GM18499 (cell line): ENCODE measurements at regions not wholly inside any gene's neighbourhood (a gene's known extent, or its start where the extent isn't known, plus 50 kb on each side); places are given as distances from the start of the nearest gene placed in this dataset.

ENCODE experiments used
- ATAC-seq: cut with Tn5 transposase; IDR thresholded peaks from one replicate; pipeline ENCODE4 v1.9.1; 2021; ENCODE audit warnings: moderate number of reproducible peaks; ENCODE audit not compliant: insufficient read depth, unreplicated experiment

- no peak for ATAC-seq
Observed at GRCh38 chr2:204218040-204218439, 281.5 kb downstream of the ICOS start.

- ATAC-seq = no peak
Observed at GRCh38 chr2:204219196-204219595, 282.6 kb downstream of the ICOS start.

GRCh38 chr2:204220896-204221295 is 284.3 kb downstream of the ICOS start:
- no peak for ATAC-seq

DNA sequence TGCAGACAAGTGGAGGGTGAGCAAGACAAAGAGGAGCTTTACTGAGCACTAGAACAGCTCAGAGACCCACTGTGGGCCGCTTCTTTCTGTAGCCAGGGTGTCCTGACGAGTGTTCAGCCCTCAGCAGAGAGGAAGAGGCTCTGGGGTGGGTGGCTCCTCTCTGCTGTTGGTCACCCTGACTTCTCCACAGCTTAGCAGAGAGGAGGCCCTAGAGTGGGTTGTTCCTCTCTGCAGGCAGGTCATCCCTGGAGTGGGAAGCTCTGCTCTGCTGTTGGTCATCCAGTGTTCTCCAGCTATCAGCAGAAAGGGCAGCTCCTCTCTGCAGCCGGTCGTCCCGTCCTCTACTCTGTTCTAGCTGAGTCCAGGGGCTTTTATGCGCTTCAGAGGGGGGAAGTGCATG is 286.5 kb downstream of the ICOS start:
- no peak for ATAC-seq

DNA sequence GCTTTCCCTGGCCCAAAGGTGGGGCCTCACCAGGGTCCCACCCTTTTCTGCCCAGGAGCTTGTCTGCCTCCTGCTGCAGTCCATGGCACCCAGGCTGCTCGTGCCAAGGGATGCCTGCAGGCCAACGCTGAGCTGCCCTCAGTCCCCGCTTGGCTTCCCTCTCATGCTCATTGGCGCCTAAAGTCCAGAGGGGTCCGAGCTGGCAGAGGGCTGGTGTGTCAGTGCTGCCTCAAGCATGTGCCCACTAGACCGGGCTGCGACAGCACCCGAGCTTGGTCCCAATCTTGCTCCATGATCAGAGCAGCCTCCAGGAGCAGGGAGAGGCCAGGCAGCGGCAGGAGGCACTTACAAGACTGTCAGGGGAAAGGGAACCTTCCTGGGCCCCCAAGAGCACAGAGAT is 287.0 kb downstream of the ICOS start:
- no peak for ATAC-seq

- ATAC-seq = no peak
Observed at GRCh38 chr2:204225671-204226073, 289.1 kb downstream of the ICOS start.

- no peak for ATAC-seq
Observed at GRCh38 chr2:204226305-204226880, 289.8 kb downstream of the ICOS start.

- no peak for ATAC-seq
Observed at GRCh38 chr2:204228169-204228886, 291.8 kb downstream of the ICOS start.

DNA sequence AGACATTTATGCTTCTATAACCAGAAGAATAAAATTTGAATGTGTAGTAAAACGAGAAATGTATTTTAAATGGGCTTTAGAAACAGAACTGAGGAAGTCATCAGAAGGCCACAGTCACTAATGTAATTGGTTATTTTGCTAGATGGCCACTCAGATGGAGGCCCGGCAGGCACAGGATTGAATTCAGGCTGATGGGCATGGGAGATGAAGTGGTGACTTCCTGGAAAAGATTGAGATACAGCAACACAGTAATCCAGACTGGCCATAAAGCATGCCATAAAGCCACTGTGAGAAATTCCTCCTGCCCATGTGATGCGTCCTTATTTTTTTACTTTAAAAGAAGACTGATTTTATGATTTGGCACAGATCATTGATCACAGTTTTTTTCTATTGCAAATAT is 297.7 kb downstream of the ICOS start:
- ATAC-seq = no peak

DNA sequence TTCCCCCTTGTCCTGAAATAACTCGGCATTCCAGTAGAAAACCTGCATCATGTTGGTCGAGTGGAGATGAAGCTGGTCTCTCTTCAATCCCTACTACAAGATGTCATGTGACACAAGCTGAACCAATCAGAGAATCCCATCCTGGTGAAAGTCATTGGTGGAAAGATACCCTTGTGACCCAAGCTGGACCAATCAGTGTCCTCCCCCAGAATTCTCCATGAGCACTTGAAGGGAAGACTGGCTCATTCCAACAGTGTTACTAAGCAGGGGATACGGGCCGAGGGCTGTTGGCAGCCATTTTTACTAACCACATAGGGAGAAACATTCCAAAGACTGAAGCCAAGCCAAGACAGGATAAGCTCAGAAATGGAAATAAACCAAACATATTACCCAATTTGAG is 298.3 kb downstream of the ICOS start:
- no peak for ATAC-seq

GRCh38 chr2:204237416-204237815 is 300.9 kb downstream of the ICOS start:
- ATAC-seq = no peak

- no peak for ATAC-seq
Observed at GRCh38 chr2:204239411-204240165, 303.0 kb downstream of the ICOS start.

GRCh38 chr2:204240961-204241360 is 304.3 kb upstream of the PARD3B start:
- no peak for ATAC-seq

GRCh38 chr2:204249437-204249836 is 295.8 kb upstream of the PARD3B start:
- ATAC-seq = no peak

DNA sequence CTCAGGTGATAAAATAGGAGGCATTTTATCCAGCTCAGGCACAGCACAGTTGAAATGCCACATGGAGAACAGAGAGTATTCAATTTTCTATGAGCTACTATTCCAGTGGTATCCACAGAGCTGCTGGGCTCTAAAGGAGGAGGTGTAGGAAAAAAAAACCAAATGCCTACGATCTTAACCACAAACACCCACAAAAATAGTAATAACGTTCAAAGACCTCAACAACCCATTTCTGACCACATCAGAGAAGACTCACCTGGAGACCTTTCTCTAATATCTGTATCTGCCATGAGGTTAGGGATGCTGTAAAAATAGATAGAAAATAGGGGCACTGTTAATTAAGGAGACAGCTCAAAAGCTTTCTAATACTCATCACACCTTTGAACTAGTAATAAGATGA is 294.6 kb upstream of the PARD3B start:
- ATAC-seq = no peak

DNA sequence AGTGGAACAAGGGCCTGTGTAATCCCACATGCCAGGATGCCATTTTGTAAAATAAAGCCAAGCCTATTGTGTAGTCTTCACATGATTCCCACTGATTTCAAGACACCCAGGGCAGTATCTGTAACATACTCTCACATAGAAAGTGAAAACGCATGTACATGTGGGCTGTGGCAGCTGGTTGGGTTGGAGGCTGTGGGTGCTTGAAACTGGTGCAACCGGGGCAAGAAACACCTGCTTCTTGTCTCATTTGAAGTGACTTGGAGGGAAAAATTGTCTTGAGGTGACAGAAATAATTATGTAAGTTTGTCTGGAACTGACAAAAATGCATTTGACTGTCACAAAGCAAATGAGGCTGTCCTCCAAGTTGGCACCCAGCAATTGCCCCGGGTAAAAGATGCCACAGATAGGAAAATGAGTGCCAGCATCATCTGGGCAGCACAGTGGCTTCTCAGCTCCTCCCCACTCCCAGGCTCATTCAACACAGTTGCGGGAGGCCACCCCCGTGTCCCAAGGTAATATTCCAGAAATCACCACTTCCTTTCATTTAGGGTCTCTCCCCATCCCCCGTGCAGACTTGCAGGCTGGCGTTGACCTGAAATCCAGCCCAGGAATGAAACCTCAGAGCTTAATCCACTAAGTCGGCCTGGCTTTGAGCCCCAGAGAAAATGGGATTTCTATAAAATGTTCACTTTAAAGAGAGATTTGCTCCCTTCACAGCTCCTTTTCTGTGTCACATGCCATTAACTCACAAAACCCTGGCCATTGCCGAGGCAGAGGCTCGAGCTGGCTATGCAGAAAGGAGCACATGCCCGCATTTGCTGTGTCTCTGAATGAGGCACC is 293.9 kb upstream of the PARD3B start:
- ATAC-seq = no peak

DNA sequence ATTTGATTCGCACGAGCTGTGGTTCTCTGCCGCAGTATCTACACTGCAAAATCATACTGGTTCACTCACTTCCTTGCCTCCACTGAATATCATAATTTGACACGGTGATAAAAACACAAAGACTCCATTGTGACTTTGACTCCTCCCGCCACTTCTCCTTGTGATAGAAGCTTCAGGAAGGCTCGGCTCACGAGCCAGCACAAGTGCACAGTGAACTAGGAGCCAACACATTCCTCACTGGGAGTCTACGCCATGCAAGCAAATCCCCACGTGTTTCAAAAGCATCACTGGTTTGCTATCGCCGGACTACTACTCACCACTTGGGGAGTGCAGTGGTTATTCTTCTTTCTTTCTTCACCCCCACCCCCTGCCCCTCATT is 293.3 kb upstream of the PARD3B start:
- no peak for ATAC-seq

- ATAC-seq = no peak
Observed at GRCh38 chr2:204255071-204255470, 290.2 kb upstream of the PARD3B start.

GRCh38 chr2:204255526-204255925 is 289.7 kb upstream of the PARD3B start:
- no peak for ATAC-seq

DNA sequence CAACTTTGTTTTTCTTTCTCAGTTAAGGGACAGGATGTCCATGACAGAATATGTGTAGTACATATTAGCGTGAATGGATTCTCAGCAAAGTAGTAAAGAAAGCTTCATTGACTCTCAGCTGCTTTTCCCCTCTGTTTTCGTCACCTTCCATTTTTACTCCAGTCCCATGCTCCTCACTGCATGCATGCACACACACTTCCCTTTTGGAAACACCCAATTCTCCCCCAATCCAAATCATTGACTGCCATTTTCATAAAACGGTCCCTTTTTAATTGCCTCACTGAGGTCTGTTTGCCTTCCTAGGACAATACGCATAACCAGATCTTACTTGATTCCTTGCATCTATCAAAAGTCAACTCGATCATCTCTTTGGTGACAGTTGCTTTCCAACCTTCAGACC is 287.5 kb upstream of the PARD3B start:
- ATAC-seq = no peak

DNA sequence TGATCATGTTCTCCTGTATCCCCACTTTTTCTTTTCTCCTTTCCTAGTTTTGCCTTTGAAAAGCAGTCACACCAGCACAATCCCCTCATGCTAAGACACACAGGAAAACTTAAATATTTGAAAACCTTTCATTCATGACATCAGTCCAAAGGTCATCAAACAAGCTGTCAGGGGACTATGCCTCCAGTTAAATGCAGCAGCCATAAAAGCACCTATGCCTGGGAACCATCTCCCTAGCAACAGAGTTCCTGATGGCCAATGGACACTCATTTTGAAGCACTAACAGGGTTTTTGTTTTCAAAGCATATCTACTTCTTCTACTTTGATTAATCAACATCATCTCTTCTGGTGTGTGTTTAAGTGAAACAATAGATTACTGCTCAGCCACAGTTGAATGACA is 286.4 kb upstream of the PARD3B start:
- no peak for ATAC-seq
